ENCODE measurements at regions not wholly inside any gene's neighbourhood (a gene's known extent, or its start where the extent isn't known, plus 50 kb on each side); places are given as distances from the start of the nearest gene placed in this dataset.

DNA sequence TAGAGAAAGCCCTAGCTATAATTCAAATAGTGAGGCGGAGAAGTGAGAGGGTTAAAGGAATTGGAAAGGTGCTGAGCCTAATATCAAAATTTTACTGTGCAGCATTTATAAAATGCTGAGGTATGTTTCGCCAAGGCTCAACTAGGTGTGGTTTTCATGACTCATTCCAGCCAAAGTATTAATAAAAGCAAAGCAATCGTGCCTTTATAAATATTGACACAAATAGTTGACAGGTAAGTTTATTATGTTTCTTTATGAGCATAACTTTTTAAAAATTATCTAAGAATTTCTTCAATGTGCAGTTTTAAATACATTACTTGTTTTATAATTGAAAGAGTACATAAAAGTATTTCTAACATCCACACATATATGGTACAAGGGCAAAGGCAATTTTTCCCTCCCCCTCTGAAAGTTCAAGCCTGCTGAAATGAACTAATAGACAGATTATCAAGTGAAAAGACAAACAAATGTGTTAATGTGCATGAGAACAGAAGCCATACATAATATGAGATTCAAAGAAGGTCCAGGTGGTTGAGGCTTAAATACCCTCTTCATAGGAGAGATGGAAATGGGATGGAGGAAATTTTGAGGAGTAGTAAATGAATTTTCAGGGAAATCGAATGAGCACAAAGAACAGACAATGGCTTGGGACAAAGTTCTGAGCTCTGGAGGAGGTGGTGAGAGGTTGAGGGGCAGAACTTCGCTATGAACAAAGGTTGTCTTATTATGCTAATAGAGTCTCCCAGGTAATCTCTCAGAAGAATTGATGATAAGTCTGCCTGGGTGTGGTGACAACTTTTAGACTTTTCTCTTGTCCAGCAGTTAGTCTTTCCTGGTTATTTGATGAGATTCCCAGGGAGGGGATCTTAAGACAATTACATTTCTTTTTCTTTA lies 326.5 kb downstream of the BUD13 start:
- DNase-seq (ENCODE audit: low spot score) = no peak
- TF ChIP-seq, protein P1, sequence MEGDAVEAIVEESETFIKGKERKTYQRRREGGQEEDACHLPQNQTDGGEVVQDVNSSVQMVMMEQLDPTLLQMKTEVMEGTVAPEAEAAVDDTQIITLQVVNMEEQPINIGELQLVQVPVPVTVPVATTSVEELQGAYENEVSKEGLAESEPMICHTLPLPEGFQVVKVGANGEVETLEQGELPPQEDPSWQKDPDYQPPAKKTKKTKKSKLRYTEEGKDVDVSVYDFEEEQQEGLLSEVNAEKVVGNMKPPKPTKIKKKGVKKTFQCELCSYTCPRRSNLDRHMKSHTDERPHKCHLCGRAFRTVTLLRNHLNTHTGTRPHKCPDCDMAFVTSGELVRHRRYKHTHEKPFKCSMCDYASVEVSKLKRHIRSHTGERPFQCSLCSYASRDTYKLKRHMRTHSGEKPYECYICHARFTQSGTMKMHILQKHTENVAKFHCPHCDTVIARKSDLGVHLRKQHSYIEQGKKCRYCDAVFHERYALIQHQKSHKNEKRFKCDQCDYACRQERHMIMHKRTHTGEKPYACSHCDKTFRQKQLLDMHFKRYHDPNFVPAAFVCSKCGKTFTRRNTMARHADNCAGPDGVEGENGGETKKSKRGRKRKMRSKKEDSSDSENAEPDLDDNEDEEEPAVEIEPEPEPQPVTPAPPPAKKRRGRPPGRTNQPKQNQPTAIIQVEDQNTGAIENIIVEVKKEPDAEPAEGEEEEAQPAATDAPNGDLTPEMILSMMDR (IDR thresholded peaks at IDR 0.05; ENCODE audit: borderline replicate concordance, control extremely low read depth, extremely low read depth, insufficient read depth, missing control alignments) = no peak
- in situ Hi-C loops (cut with MboI; ENCODE audit: low sequenced_read_pairs, unreplicated experiment) = no loop called here

DNA sequence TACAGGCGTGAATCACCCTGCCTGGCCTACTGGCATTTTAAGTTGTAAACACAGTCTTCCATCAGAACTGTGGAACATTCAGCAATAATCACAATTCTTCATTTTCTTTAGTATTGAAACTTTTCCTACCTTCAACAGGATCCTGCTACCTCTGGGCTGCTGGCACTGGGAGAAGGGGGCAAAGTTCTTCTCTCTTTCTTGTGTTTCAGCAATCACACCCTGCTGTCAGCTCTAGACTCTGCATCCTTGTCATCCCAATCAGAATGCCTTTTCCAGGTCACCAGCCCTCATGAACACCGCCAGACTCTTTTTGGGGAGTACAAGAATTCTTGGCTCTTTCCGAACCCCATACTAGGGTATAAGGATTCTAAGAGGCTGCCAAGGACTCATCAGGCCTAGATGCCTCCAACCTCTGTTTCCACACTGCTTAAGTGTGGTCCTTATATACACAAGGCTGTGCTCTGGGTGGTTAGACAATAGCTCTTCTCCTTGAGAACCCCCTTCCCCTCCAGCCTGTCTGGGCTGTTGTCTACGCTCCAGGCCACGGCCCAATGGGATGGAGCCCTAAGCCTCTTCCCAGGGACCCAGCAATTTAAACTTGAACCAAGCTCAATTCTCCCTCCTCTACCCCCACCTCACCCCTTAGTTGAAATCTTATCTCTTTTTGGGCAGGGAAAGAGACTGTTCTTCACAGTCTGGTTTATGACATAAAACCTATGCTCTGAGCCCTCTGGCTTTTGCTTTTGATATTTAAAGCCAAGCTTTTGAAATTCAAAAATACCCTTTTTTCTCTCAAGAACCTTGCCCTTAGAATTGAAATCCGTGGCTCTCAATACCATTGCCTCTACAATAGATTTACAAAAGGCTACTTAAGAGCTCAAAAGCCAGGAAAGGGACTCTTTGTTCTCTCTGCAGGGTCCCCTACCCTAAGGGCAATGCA lies 327.4 kb downstream of the BUD13 start:
- in situ Hi-C loops (cut with MboI; ENCODE audit: low sequenced_read_pairs, unreplicated experiment) = no loop called here
- TF ChIP-seq, protein P1 (IDR thresholded peaks at IDR 0.05; ENCODE audit: borderline replicate concordance, control extremely low read depth, extremely low read depth, insufficient read depth, missing control alignments) = no peak

DNA sequence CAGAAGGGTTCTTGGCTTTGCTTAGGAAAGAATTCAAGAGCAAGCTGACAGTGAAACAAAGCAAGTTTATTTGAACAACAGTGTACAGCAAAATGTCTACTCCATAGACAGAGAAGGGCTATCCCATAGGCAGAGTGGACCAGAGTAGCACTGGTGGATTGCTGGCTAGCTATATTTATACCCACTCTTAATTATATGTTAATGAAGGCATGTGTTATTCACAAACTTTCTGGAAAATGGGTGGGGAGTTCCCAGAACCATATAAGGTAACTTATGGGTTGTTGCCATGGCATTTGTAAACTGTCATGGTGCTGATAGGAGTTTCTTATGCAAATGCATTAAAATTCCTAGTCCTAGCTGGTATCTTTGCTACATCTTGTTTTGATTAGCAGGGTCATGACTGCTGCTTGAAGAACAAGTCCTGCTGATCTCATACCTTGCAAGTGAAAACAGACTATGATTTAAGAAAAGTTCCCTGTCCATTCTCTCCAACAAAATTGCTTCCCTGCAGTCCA lies 330.5 kb downstream of the BUD13 start:
- no peak for DNase-seq (ENCODE audit: low spot score)
- in situ Hi-C loops (cut with MboI; ENCODE audit: low sequenced_read_pairs, unreplicated experiment) = no loop called here
- TF ChIP-seq, protein P1 (IDR thresholded peaks at IDR 0.05; ENCODE audit: borderline replicate concordance, control extremely low read depth, extremely low read depth, insufficient read depth, missing control alignments) = no peak

More for the DNA sequence above, 327.4 kb downstream of the BUD13 start:
- DNase-seq (ENCODE audit: low spot score) = no peak

DNA sequence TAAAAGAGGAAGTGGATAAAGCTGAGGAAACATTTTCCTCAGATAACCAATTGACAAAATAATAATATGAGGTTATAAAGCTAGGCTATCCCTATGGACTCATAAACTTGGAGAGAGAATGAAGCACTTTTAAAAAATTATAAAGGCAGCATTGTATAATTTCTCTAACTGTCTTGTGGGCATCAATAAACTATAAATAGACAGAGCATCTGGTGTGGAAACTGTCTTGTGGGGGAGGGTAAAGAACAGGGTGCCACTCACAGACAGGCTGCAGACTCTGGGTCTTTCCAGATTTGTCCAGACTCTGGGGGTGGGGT lies 333.5 kb downstream of the BUD13 start:
- no peak for DNase-seq (ENCODE audit: low spot score)
- TF ChIP-seq, protein P1 (IDR thresholded peaks at IDR 0.05; ENCODE audit: borderline replicate concordance, control extremely low read depth, extremely low read depth, insufficient read depth, missing control alignments) = no peak
- in situ Hi-C loops (cut with MboI; ENCODE audit: low sequenced_read_pairs, unreplicated experiment) = no loop called here

DNA sequence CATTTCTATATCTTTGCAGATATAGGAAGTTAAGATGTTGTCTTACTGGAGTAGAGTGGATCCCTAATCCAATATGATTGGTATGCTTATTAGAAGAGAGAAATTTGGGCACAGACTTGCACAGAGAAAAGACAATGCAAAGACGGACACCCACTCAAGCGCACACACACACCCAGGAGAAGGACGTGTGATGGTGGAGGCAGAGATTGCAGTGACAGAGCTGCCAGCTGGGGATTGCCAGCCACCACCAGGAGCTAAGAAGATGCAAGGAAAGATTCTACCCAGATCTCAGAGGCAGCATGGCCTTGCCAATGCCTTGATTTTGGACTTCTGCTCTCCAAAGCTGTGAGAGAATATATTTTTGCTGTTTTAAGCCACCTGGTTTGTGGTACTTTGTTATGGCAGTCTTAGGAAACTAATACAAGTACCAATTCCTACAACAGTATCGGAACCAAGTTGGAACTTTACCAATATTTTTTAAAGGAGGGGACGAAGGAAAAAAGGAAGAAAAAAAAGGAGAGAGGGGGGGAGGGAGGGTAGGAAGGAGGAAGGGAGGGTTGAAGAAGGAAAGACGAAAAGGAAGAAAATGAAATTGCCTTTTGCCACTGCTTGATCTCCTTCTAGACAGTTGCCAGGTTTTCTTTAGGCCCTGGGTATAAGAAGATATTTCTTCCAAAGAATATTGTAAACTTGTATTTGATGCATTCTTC lies 334.0 kb downstream of the BUD13 start:
- DNase-seq (ENCODE audit: low spot score) = no peak
- in situ Hi-C loops (cut with MboI; ENCODE audit: low sequenced_read_pairs, unreplicated experiment) = no loop called here
- TF ChIP-seq, protein P1 (IDR thresholded peaks at IDR 0.05; ENCODE audit: borderline replicate concordance, control extremely low read depth, extremely low read depth, insufficient read depth, missing control alignments) = no peak

DNA sequence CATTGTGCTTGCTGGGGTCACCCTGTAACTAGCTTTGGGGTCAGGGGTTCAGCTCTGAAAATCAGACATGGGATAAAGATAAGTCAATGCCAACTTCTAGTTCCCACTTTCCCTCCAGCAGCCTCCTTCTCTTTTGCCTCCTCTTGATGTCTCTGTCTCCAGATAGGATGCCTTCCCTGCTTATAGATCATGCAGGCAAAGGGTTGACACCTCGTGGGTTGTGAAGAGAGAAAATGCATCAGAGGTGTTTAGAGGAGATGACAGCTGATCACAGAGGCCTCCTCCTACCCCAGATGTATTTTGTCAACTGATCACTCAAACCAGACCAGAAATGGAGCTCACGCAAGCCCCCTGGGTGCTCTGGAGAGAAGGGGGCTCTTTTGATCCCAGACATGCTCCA lies 337.8 kb downstream of the BUD13 start:
- TF ChIP-seq, protein P1 (IDR thresholded peaks at IDR 0.05; ENCODE audit: borderline replicate concordance, control extremely low read depth, extremely low read depth, insufficient read depth, missing control alignments) = no peak
- in situ Hi-C loops (cut with MboI; ENCODE audit: low sequenced_read_pairs, unreplicated experiment) = no loop called here
- DNase-seq (ENCODE audit: low spot score) = no peak

Measured in GM13976 (cell line).